K562 (cell line): ENCODE measurements at regions not wholly inside any gene's neighbourhood (a gene's known extent, or its start where the extent isn't known, plus 50 kb on each side); places are given as distances from the start of the nearest gene placed in this dataset.

ENCODE experiments used
- ATAC-seq: fragments of 200-7000 bp; cut with Tn5 transposase; 3 replicates; pipeline ENCODE4 v1.9.1; 2020; ENCODE audit warnings: moderate library complexity
- BruUV-seq: library from RNA; stranded (reverse); fragments of 400-500 nt; replicated peaks from 2 replicates; lab custom pipeline; 2021; lab: Mats Ljungman, UMichigan
- CTCF ChIA-PET: fragments of 300-600 bp; formaldehyde crosslinking; extraction: SDS; loops from one replicate; lab custom pipeline; 2021; ENCODE audit warnings: low intra/inter-chr PET ratio; lab: Yijun Ruan, JAX
- POLR2A ChIA-PET: fragments of 300-600, 350-650 bp; sonication (Branson Sonifier 250); formaldehyde crosslinking; extraction: SDS; loops from one replicate; lab custom pipeline; 2021; ENCODE audit warnings: antibody characterized with exemption, inconsistent platforms; lab: Yijun Ruan, JAX
- DNase-seq, 4 experiments: peaks; one replicate each; pipeline versions ENCODE4 v3.0.0 to v3.0.0-alpha.2; 2011 to 2018; ENCODE audit warnings: low spot score in 3 of 4, mixed read lengths in 3 of 4; ENCODE audit errors: extremely low read depth in 1 of 4
- FAIRE-seq: peaks from 2 replicates; lab custom pipeline; 2011; peaks lifted over from hg19 to GRCh38; lab: Jason Lieb, UNC
- H2AFZ ChIP-seq: 2 replicates; pipeline ENCODE4 v1.6.0; 2011; ENCODE audit warnings: low read depth, low read length, control low read depth, inconsistent platforms
- H3K27ac ChIP-seq: fragments of 200-600 bp; 3 replicates; pipeline ENCODE4 v1.8.0; 2011; ENCODE audit warnings: low read depth, mild to moderate bottlenecking, control low read depth, inconsistent platforms, low read length, moderate library complexity, mixed read lengths; ENCODE audit errors: extremely low read depth
- H3K27me3 ChIP-seq, 2 experiments: fragments of 300-600 bp in 1 of 2; 2 replicates in 1 of 2; 3 replicates in 1 of 2; pipeline versions ENCODE4 v1.6.0 to v1.8.0; 2011; ENCODE audit warnings: inconsistent platforms in 2 of 2, low read length in 2 of 2, mild to moderate bottlenecking in 1 of 2, mixed read lengths in 1 of 2, moderate library complexity in 1 of 2; ENCODE audit not compliant: control insufficient read depth in 2 of 2, insufficient read depth in 2 of 2
- H3K36me3 ChIP-seq: fragments of 300-600 bp; 3 replicates; pipeline ENCODE4 v1.8.0; 2011; ENCODE audit warnings: mild to moderate bottlenecking, low read length, inconsistent platforms; ENCODE audit not compliant: control insufficient read depth, insufficient read depth
- H3K4me1 ChIP-seq, 2 experiments: fragments of 200-600 bp in 1 of 2; replicated peaks in 1 of 2; 2 replicates in 1 of 2; 3 replicates in 1 of 2; pipeline versions ENCODE4 v1.5.1 to v1.8.0; 2011; ENCODE audit warnings: inconsistent platforms in 2 of 2, low read length in 2 of 2, mild to moderate bottlenecking in 1 of 2, mixed read lengths in 1 of 2, moderate library complexity in 1 of 2; ENCODE audit not compliant: control insufficient read depth in 2 of 2, insufficient read depth in 2 of 2
- H3K4me2 ChIP-seq: 2 replicates; pipeline ENCODE4 v1.6.1; 2011; ENCODE audit warnings: low read length, control low read depth, inconsistent platforms, mixed read lengths; ENCODE audit not compliant: insufficient read depth
- H3K4me3 ChIP-seq: fragments of 200-600 bp; sonication (generic), shearing (Covaris generic); 2 replicates; pipeline ENCODE4 v1.5.1; 2016; ENCODE audit warnings: control low read depth, inconsistent platforms
- H3K79me2 ChIP-seq: fragments of 200-600 bp; 3 replicates; pipeline ENCODE4 v1.8.0; 2011; ENCODE audit warnings: low read length, inconsistent platforms; ENCODE audit not compliant: control insufficient read depth, insufficient read depth
- H3K9ac ChIP-seq, 2 experiments: 2 replicates each; pipeline versions ENCODE4 v1.6.0 to v1.6.1; 2011; ENCODE audit warnings: low read depth in 2 of 2, low read length in 2 of 2, control low read depth in 1 of 2, inconsistent platforms in 1 of 2, mild to moderate bottlenecking in 1 of 2, mixed read lengths in 1 of 2; ENCODE audit not compliant: insufficient read depth in 1 of 2
- H3K9me1 ChIP-seq: one replicate; pipeline ENCODE4 v1.6.0; 2011; ENCODE audit warnings: inconsistent platforms, mild to moderate bottlenecking, low read length, moderate library complexity; ENCODE audit not compliant: control insufficient read depth, insufficient read depth
- H3K9me3 ChIP-seq: replicated peaks from 2 replicates; pipeline ENCODE4 v1.5.1; 2011; ENCODE audit warnings: low read depth, low read length, inconsistent platforms; ENCODE audit not compliant: control insufficient read depth, insufficient read depth
- H4K20me1 ChIP-seq: replicated peaks from 2 replicates; pipeline ENCODE4 v1.6.1; 2011; ENCODE audit warnings: low read length, inconsistent platforms, mixed read lengths; ENCODE audit not compliant: control insufficient read depth, insufficient read depth
- ADNP ChIP-seq: fragments of 200-800 bp; sonication (Bioruptor generic); IDR thresholded peaks from 2 replicates; pipeline ENCODE4 v1.6.1; 2016; ENCODE audit warnings: missing genetic modification characterization, missing compliant biosample characterization
- CEBPG ChIP-seq, 3 experiments: fragments of 200-800 bp in 1 of 3; sonication (Bioruptor generic) in 1 of 3; sonication (generic) in 1 of 3; formaldehyde crosslinking in 1 of 3; IDR thresholded peaks in 2 of 3; conservative IDR thresholded peaks in 1 of 3; 2 replicates each; pipeline versions ENCODE4 v1.6.1 to v1.8.0; 2016 to 2022; ENCODE audit warnings: missing compliant biosample characterization in 2 of 3, missing genetic modification characterization in 2 of 3, mild to moderate bottlenecking in 1 of 3, missing genetic modification reagents in 1 of 3
- HDAC1 ChIP-seq, 2 experiments: fragments of 450-650 bp; IDR thresholded peaks; 2 replicates each; pipeline ENCODE4 v1.6.1; 2016 to 2017; ENCODE audit warnings: inconsistent platforms in 1 of 2, mild to moderate bottlenecking in 1 of 2, moderate library complexity in 1 of 2
- IFI16 ChIP-seq: fragments of 250-450 bp; sonication (Bioruptor Pico); IDR thresholded peaks from 2 replicates; pipeline ENCODE4 v2.1.2; 2022; ENCODE audit warnings: mild to moderate bottlenecking, inconsistent platforms
- MCM7 ChIP-seq, 2 experiments: fragments of 450-650 bp; IDR thresholded peaks; 2 replicates each; pipeline ENCODE4 v1.6.1; 2016 to 2018
- RCOR1 ChIP-seq, 2 experiments: IDR thresholded peaks; 2 replicates each; pipeline ENCODE4 v1.6.1; 2012; ENCODE audit warnings: low read depth in 2 of 2, low read length in 2 of 2, borderline replicate concordance in 1 of 2, improper control_type of control experiment in 1 of 2
- SETDB1 ChIP-seq: IDR thresholded peaks from one replicate; pipeline ENCODE4 v1.6.1; 2012; ENCODE audit warnings: low read length, control low read depth, inconsistent platforms
- SMAD2 ChIP-seq: fragments of 150-350 bp; IDR thresholded peaks from 2 replicates; pipeline ENCODE4 v1.6.1; 2014; ENCODE audit warnings: low read depth, mild to moderate bottlenecking, low read length
- SOX6 ChIP-seq: fragments of 450-650 bp; IDR thresholded peaks from 2 replicates; pipeline ENCODE4 v1.6.1; 2014; ENCODE audit warnings: mild to moderate bottlenecking
- TSC22D4 ChIP-seq: fragments of 450-650 bp; IDR thresholded peaks from 2 replicates; pipeline ENCODE4 v1.6.1; 2016; ENCODE audit warnings: missing genetic modification characterization, missing biosample characterization, control low read depth
- U2AF2 ChIP-seq: fragments of 200-400 bp; formaldehyde crosslinking; optimal IDR thresholded peaks from 2 replicates; pipeline ENCODE3; 2017; ENCODE audit warnings: low read depth, mild to moderate bottlenecking, low read length
- YBX1 ChIP-seq: fragments of 450-650 bp; IDR thresholded peaks from 2 replicates; pipeline ENCODE4 v1.7.1; 2016; ENCODE audit warnings: mild to moderate bottlenecking
- ZC3H11A ChIP-seq: IDR thresholded peaks from 2 replicates; pipeline ENCODE4 v1.6.1; 2012; ENCODE audit warnings: low read depth, low read length, improper control_type of control experiment
- ZKSCAN3 ChIP-seq: fragments of 250-450 bp; sonication (Bioruptor Pico); IDR thresholded peaks from 2 replicates; pipeline ENCODE4 v1.4.0; 2020
- ZNF224 ChIP-seq: sonication (generic); formaldehyde crosslinking; IDR thresholded peaks from 2 replicates; pipeline ENCODE4 v1.8.0; 2022; ENCODE audit warnings: mild to moderate bottlenecking, missing genetic modification reagents
- WGBS: fragments of 100-300 bp; shearing (Covaris generic); methylation state at CpG from one replicate; pipeline ENCODE4 v1.1.6; 2016; ENCODE audit warnings: low coverage, mixed read lengths; ENCODE audit not compliant: insufficient coverage; ENCODE audit errors: missing lambda C conversion rate; 5-methylcytosine and 5-hydroxymethylcytosine counted together
- in situ Hi-C: fragments of 300-500 bp; cut with MboI; formaldehyde crosslinking; loops from 4 replicates; pipeline ENCODE4 v1.15.0; 2018; ENCODE audit warnings: inconsistent platforms, mixed read lengths
- intact Hi-C: fragments of 100-400 bp; cut with micrococcal nuclease; formaldehyde crosslinking; loops from 2 replicates; pipeline ENCODE4 v1.14.2; 2022
- TF ChIP-seq, protein P1 (sequence below), 2 experiments: fragments of 450-650 bp; IDR thresholded peaks; 2 replicates each; pipeline ENCODE4 v1.6.1; 2016
- TF ChIP-seq, protein P2 (sequence below): fragments of 450-650 bp; IDR thresholded peaks from 2 replicates; pipeline ENCODE4 v1.6.1; 2016

GRCh38 chr6:98672681-98673475 is 161.5 kb upstream of the POU3F2 start:
- Histone ChIP-seq H4K20me1 (no peaks in the 10 kb centered on the region), H3K36me3 (no peaks in the 10 kb centered on the region), H3K9ac (no peak overlapping the region), H3K9me3 (no peaks in the 10 kb centered on the region), H3K79me2 (no peaks in the 10 kb centered on the region), H3K4me1 (no peaks in the 10 kb centered on the region), H3K27ac (no peak overlapping the region), H3K4me3 (no peak overlapping the region), H3K27me3 (no peaks in the 10 kb centered on the region), H2AFZ (no peak overlapping the region), H3K4me2 (no peak overlapping the region), H3K9me1 (no peaks in the 10 kb centered on the region)
- ATAC-seq (no peak), FAIRE-seq (no peak), DNase-seq (no peak)
- no TSS peak for BruUV-seq
- ChIA-PET POLR2A (no interaction called here), CTCF (no interaction called here)
- 8% methylated on average over 1 of the region's 1 CpG for WGBS
- in situ Hi-C loops (no loop called here), intact Hi-C loops (no loop called here)
- TF ChIP-seq U2AF2 (no peak), SETDB1 (no peak), ZC3H11A (no peak), SOX6 (no peak), HDAC1 (IDR thresholded peaks at IDR 0.05) (no peak), YBX1 (no peak), MCM7 (IDR thresholded peaks at IDR 0.05) (no peak), ZNF224 (CRISPR knock-in tag) (no peak), CEBPG (CRISPR knock-in tag; IDR thresholded peaks at IDR 0.05) (no peak), CEBPG (tag; conservative IDR thresholded peaks at IDR 0.05 in 1 of 2, IDR thresholded peaks at IDR 0.05 in 1 of 2) (no peak), SMAD2 (no peak), ADNP (no peak), RCOR1 (IDR thresholded peaks at IDR 0.05; ENCODE audit: borderline replicate concordance in 1 of 2, low read depth in 2 of 2, low read length in 2 of 2) (no peak), ZKSCAN3 (no peak), IFI16 (CRISPR knock-in tag) (no peak), TSC22D4 (no peak)
- TF ChIP-seq, protein P1, sequence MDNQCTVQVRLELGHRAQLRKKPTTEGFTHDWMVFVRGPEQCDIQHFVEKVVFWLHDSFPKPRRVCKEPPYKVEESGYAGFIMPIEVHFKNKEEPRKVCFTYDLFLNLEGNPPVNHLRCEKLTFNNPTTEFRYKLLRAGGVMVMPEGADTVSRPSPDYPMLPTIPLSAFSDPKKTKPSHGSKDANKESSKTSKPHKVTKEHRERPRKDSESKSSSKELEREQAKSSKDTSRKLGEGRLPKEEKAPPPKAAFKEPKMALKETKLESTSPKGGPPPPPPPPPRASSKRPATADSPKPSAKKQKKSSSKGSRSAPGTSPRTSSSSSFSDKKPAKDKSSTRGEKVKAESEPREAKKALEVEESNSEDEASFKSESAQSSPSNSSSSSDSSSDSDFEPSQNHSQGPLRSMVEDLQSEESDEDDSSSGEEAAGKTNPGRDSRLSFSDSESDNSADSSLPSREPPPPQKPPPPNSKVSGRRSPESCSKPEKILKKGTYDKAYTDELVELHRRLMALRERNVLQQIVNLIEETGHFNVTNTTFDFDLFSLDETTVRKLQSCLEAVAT (IDR thresholded peaks at IDR 0.05), result no peak
- TF ChIP-seq, protein P2, sequence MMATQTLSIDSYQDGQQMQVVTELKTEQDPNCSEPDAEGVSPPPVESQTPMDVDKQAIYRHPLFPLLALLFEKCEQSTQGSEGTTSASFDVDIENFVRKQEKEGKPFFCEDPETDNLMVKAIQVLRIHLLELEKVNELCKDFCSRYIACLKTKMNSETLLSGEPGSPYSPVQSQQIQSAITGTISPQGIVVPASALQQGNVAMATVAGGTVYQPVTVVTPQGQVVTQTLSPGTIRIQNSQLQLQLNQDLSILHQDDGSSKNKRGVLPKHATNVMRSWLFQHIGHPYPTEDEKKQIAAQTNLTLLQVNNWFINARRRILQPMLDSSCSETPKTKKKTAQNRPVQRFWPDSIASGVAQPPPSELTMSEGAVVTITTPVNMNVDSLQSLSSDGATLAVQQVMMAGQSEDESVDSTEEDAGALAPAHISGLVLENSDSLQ, result no peak
